NOMO-1 treated with DMSO at 0.1 percent for 48 hours (cell line): ENCODE measurements at regions not wholly inside any gene's neighbourhood (a gene's known extent, or its start where the extent isn't known, plus 50 kb on each side); places are given as distances from the start of the nearest gene placed in this dataset.

Experiments
- DNase-seq: peaks from one replicate; lab custom pipeline; 2025; ENCODE audit not compliant: unreplicated experiment; lab: John Stamatoyannopoulos, UW

- DNase-seq = no peak
Measured at GRCh38 chr3:82773207-82773606, 1011.8 kb upstream of the GBE1 start.

- no peak for DNase-seq
Measured at GRCh38 chr3:82764521-82764920, 1003.1 kb upstream of the GBE1 start.

- no peak for DNase-seq
Measured at GRCh38 chr3:82761858-82762257, 1000.4 kb upstream of the GBE1 start.

- DNase-seq = no peak
Measured at GRCh38 chr3:82745544-82745943, 984.1 kb upstream of the GBE1 start.

- no peak for DNase-seq
Measured at GRCh38 chr3:82743196-82743595, 981.8 kb upstream of the GBE1 start.

- no peak for DNase-seq
Measured at GRCh38 chr3:82741346-82741745, 979.9 kb upstream of the GBE1 start.

GRCh38 chr3:82739390-82739789 is 977.9 kb upstream of the GBE1 start:
- DNase-seq = no peak

- DNase-seq = peak; percentile 3
Measured at GRCh38 chr3:82736696-82737277, 975.3 kb upstream of the GBE1 start.

- no peak for DNase-seq
Measured at GRCh38 chr3:82715091-82715856, 953.8 kb upstream of the GBE1 start.

- no peak for DNase-seq
Measured at GRCh38 chr3:82707035-82707434, 945.6 kb upstream of the GBE1 start.

GRCh38 chr3:82685761-82686160 is 924.3 kb upstream of the GBE1 start:
- no peak for DNase-seq

- DNase-seq = no peak
Measured at GRCh38 chr3:82676356-82677026, 915.0 kb upstream of the GBE1 start.

GRCh38 chr3:82672966-82673365 is 911.5 kb upstream of the GBE1 start:
- DNase-seq = no peak

- no peak for DNase-seq
Measured at GRCh38 chr3:82671466-82671865, 910.0 kb upstream of the GBE1 start.

- DNase-seq = no peak
Measured at GRCh38 chr3:82654708-82655107, 893.3 kb upstream of the GBE1 start.

GRCh38 chr3:82643948-82644347 is 882.5 kb upstream of the GBE1 start:
- DNase-seq = no peak

- no peak for DNase-seq
Measured at GRCh38 chr3:82641701-82642100, 880.3 kb upstream of the GBE1 start.

GRCh38 chr3:82640254-82640653 is 878.8 kb upstream of the GBE1 start:
- no peak for DNase-seq

- no peak for DNase-seq
Measured at GRCh38 chr3:82637574-82637973, 876.1 kb upstream of the GBE1 start.

GRCh38 chr3:82636177-82636576 is 874.7 kb upstream of the GBE1 start:
- no peak for DNase-seq

- DNase-seq = no peak
Measured at GRCh38 chr3:82633319-82633718, 871.9 kb upstream of the GBE1 start.

- DNase-seq = no peak
Measured at GRCh38 chr3:82629937-82630336, 868.5 kb upstream of the GBE1 start.
